GM10248 (cell line): ENCODE measurements at regions not wholly inside any gene's neighbourhood (a gene's known extent, or its start where the extent isn't known, plus 50 kb on each side); places are given as distances from the start of the nearest gene placed in this dataset.
"Not testable (repeated sequence)": the region's sequence is repeated elsewhere in the genome, so short reads cannot be mapped to it uniquely, and the experiment has no call there.

Experiments
- CTCF ChIA-PET: fragments of 300-600 bp; sonication (Branson Sonifier 250); formaldehyde crosslinking; extraction: SDS; loops from one replicate; lab custom pipeline; 2021; ENCODE audit warnings: antibody characterized with exemption; lab: Yijun Ruan, JAX
- POLR2A ChIA-PET: fragments of 350-650 bp; sonication (Branson Sonifier 250); formaldehyde crosslinking; extraction: SDS; loops from one replicate; lab custom pipeline; 2020; ENCODE audit warnings: antibody characterized with exemption; lab: Yijun Ruan, JAX
- DNase-seq: peaks from one replicate; pipeline ENCODE4 v3.0.0; 2012; ENCODE audit errors: extremely low spot score

- CTCF ChIA-PET, DNase-seq, POLR2A ChIA-PET: not testable (repeated sequence)
Observed at GRCh38 chr10:46730729-46731128, 151.8 kb downstream of the SYT15 start.

GRCh38 chr10:46733635-46734261, 154.8 kb downstream of the SYT15 start:
- CTCF ChIA-PET, POLR2A ChIA-PET, DNase-seq: not testable (repeated sequence)

- CTCF ChIA-PET, POLR2A ChIA-PET, DNase-seq: not testable (repeated sequence)
Observed at GRCh38 chr10:46734262-46734642, 155.3 kb downstream of the SYT15 start.

- CTCF ChIA-PET, DNase-seq, POLR2A ChIA-PET: not testable (repeated sequence)
Observed at GRCh38 chr10:46739919-46740318, 161.0 kb downstream of the SYT15 start.

GRCh38 chr10:46740368-46740767, 161.4 kb downstream of the SYT15 start:
- DNase-seq, CTCF ChIA-PET, POLR2A ChIA-PET: not testable (repeated sequence)

- DNase-seq, POLR2A ChIA-PET, CTCF ChIA-PET: not testable (repeated sequence)
Observed at GRCh38 chr10:46749003-46749402, 162.2 kb upstream of the PTPN20 start.

- DNase-seq, CTCF ChIA-PET: not testable (repeated sequence)
Observed at GRCh38 chr10:46749470-46749869, 161.8 kb upstream of the PTPN20 start.

GRCh38 chr10:46753763-46754162, 157.5 kb upstream of the PTPN20 start:
- CTCF ChIA-PET, DNase-seq, POLR2A ChIA-PET: not testable (repeated sequence)

More at GRCh38 chr10:46749470-46749869, 161.8 kb upstream of the PTPN20 start:
- POLR2A ChIA-PET, result not testable (repeated sequence)

- CTCF ChIA-PET, DNase-seq, POLR2A ChIA-PET: not testable (repeated sequence)
Observed at GRCh38 chr10:46761471-46761870, 149.8 kb upstream of the PTPN20 start.

- POLR2A ChIA-PET, CTCF ChIA-PET, DNase-seq: not testable (repeated sequence)
Observed at GRCh38 chr10:46768515-46769291, 142.5 kb upstream of the PTPN20 start.

- DNase-seq, POLR2A ChIA-PET, CTCF ChIA-PET: not testable (repeated sequence)
Observed at GRCh38 chr10:46773178-46773896, 137.9 kb upstream of the PTPN20 start.

GRCh38 chr10:46773897-46774236, 137.4 kb upstream of the PTPN20 start:
- POLR2A ChIA-PET, DNase-seq, CTCF ChIA-PET: not testable (repeated sequence)

GRCh38 chr10:46774366-46774765, 136.9 kb upstream of the PTPN20 start:
- CTCF ChIA-PET, POLR2A ChIA-PET, DNase-seq: not testable (repeated sequence)

GRCh38 chr10:46774945-46775667, 136.1 kb upstream of the PTPN20 start:
- CTCF ChIA-PET, DNase-seq, POLR2A ChIA-PET: not testable (repeated sequence)

- DNase-seq, POLR2A ChIA-PET, CTCF ChIA-PET: not testable (repeated sequence)
Observed at GRCh38 chr10:46775668-46776059, 135.6 kb upstream of the PTPN20 start.

- POLR2A ChIA-PET, DNase-seq, CTCF ChIA-PET: not testable (repeated sequence)
Observed at GRCh38 chr10:46779571-46779970, 131.7 kb upstream of the PTPN20 start.

GRCh38 chr10:46780164-46780563, 131.1 kb upstream of the PTPN20 start:
- DNase-seq, CTCF ChIA-PET, POLR2A ChIA-PET: not testable (repeated sequence)

- DNase-seq, CTCF ChIA-PET, POLR2A ChIA-PET: not testable (repeated sequence)
Observed at GRCh38 chr10:46781001-46781400, 130.2 kb upstream of the PTPN20 start.
